GM12873 (cell line): ENCODE measurements at regions not wholly inside any gene's neighbourhood (a gene's known extent, or its start where the extent isn't known, plus 50 kb on each side); places are given as distances from the start of the nearest gene placed in this dataset.

ENCODE experiments used
- TF ChIP-seq, protein P1 (sequence below): IDR thresholded peaks from 2 replicates; pipeline ENCODE4 v1.5.1; 2012; ENCODE audit warnings: low read depth, mild to moderate bottlenecking, moderate library complexity, low read length, control low read depth; ENCODE audit not compliant: insufficient read depth; ENCODE audit errors: missing control alignments

DNA sequence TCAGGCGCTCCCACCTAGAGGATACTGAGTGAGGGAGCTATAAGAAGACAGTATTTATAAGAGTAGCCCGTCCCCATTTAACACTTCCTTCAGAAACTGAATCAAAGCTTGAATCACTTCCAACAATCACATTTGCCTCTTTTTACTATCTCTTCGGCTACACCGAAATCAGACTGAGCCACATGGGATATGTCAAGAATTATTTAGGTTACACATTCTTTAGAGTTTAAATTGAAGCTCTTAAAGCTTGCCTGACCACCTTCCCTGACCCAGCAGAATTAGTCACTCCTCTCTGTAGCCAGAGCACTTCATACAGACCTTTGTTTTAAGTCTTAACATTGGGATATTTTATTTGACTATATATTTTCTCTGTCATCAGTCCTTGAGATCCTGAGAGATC is 163.7 kb downstream of the MAFB start:
- TF ChIP-seq, protein P1, sequence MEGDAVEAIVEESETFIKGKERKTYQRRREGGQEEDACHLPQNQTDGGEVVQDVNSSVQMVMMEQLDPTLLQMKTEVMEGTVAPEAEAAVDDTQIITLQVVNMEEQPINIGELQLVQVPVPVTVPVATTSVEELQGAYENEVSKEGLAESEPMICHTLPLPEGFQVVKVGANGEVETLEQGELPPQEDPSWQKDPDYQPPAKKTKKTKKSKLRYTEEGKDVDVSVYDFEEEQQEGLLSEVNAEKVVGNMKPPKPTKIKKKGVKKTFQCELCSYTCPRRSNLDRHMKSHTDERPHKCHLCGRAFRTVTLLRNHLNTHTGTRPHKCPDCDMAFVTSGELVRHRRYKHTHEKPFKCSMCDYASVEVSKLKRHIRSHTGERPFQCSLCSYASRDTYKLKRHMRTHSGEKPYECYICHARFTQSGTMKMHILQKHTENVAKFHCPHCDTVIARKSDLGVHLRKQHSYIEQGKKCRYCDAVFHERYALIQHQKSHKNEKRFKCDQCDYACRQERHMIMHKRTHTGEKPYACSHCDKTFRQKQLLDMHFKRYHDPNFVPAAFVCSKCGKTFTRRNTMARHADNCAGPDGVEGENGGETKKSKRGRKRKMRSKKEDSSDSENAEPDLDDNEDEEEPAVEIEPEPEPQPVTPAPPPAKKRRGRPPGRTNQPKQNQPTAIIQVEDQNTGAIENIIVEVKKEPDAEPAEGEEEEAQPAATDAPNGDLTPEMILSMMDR, result no peak

DNA sequence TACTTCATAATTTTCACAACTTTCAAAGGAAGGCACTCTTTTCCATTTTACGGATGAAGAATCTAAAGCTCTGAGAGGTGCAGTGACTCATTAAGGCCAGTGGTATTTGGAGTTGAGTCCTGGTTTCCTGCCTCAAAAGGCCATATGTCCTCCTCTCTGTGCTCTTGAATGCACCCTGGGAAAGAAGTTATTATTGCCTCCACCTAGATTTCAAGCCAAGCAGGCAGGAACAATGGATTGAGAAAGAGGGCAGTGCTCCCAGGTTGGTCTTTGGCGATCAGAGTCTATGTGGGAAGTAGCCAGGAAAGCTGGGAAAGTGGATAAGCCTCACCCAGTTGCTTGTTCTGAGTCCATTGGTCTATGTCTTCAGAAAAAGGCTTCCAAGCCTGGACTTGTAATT is 165.0 kb downstream of the MAFB start:
- TF ChIP-seq, protein P1, result no peak

- TF ChIP-seq, protein P1, result no peak
Measured at GRCh38 chr20:40522405-40522804, 166.6 kb downstream of the MAFB start.

DNA sequence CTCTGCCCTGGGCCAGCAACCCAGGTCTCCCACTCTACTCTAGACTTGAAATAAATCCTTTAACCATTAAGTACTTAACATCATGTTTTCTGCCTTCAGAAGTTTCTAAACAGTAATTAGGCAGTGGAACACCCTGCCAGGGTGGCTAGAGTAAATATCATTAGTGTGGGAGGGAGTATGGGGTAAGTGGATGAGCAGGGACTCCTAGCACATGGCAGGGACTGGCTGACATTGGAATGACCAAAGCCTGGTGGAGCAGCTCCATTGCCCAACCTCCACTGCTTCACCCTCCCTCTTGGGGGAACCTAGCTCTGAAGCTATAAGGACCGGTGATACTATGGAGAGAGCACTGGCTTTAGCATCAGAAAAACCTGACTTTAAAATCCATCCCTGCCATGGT is 167.1 kb downstream of the MAFB start:
- TF ChIP-seq, protein P1, result no peak

GRCh38 chr20:40519918-40520317 is 169.1 kb downstream of the MAFB start:
- TF ChIP-seq, protein P1, result no peak

DNA sequence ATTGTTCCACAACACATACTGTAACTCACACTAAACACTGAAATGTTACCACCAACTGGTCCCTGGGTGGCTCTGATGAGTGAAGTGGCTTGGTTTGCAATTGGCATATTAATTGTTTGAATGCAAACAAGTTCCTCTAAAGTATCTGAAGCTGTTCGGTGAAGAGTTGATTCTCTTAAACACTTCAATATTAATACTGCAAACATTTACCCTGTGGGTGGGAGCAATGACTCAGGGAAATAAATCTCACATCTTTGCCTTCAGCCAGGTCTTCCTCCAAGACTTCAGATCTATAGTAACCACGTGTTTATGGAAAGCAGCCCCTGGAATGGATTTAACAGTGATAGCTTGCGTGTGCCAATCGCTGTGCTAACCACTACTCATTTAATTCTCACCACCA is 176.0 kb downstream of the MAFB start:
- TF ChIP-seq, protein P1, result no peak

GRCh38 chr20:40512591-40512990 is 176.4 kb downstream of the MAFB start:
- TF ChIP-seq, protein P1, result no peak
